Mucosa of descending colon (tissue), 3 donors: ENCODE measurements at regions not wholly inside any gene's neighbourhood (a gene's known extent, or its start where the extent isn't known, plus 50 kb on each side); places are given as distances from the start of the nearest gene placed in this dataset.

Source experiments
- ATAC-seq: fragments of 200-7000 bp; cut with Tn5 transposase; one replicate; pipeline ENCODE4 v1.9.1; 2020; ENCODE audit warnings: mild to moderate bottlenecking, moderate library complexity
- DNase-seq, 3 donors: peaks; one replicate each; pipeline ENCODE4 v3.0.0-alpha.2; 2020
- H3K36me3 ChIP-seq: fragments of 200-600 bp; one replicate; pipeline ENCODE4 v1.8.0; 2021; ENCODE audit warnings: low read depth, mild to moderate bottlenecking
- H3K4me1 ChIP-seq: fragments of 200-600 bp; one replicate; pipeline ENCODE4 v1.8.0; 2021; ENCODE audit warnings: low read depth, mild to moderate bottlenecking
- H3K4me3 ChIP-seq: fragments of 200-600 bp; one replicate; pipeline ENCODE4 v1.8.0; 2021; ENCODE audit warnings: mild to moderate bottlenecking
- H3K9me3 ChIP-seq: fragments of 200-600 bp; one replicate; pipeline ENCODE4 v1.8.0; 2021; ENCODE audit warnings: mild to moderate bottlenecking
- CTCF ChIP-seq: fragments of 200-600 bp; IDR thresholded peaks from one replicate; pipeline ENCODE4 v1.8.0; 2022; ENCODE audit warnings: antibody characterized with exemption, mild to moderate bottlenecking
- intact Hi-C, 2 donors: fragments of 100-400 bp; cut with DNase I in 1 of 2; cut with micrococcal nuclease in 1 of 2; formaldehyde crosslinking; loops; one replicate each; pipeline versions ENCODE4 v1.11.0 to v1.11.1; 2022; cut with DNase I, micrococcal nuclease
- donor health status: DM: no; HTN: no; CAD: no; lungs with moderate emphysema.
- donor health status: DM: no; HTN: no; CAD: no.
- donor health status: DM: no; HTN: yes; CAD: no.

DNA sequence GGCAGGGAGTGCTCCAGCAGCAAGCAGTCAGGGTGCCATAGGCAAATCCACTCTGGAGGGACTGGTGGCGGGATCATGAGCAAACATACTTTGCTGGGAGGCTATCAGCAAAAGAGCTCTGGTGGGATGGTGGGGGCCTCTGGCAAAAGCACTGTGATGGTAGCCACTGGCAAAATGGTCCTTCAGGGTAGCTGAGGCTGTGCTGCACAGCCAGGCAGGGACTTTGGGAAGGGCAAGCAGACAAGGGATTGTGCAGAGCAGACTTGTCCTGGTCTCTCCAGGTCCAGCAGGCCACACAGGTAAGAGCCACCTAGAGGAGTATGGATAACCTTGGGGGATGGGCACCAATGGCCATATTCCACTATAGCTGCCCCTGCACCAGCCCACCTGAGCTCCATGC, 129.4 kb upstream of the OTOS start:
- no peak for DNase-seq
- no peak for TF ChIP-seq CTCF
- intact Hi-C loops, result no loop called here

GRCh38 chr2:240271716-240272341, 131.4 kb upstream of the OTOS start:
- DNase-seq (no peak), ATAC-seq (no peak)
- intact Hi-C loops, result no loop called here
- Histone ChIP-seq H3K9me3 (peaks cover 10% of the 10 kb centered on the region), H3K36me3 (no peaks in the 10 kb centered on the region), H3K4me3 (no peak overlapping the region), H3K4me1 (no peaks in the 10 kb centered on the region)
- no peak for TF ChIP-seq CTCF

More for the DNA sequence above, 129.4 kb upstream of the OTOS start:
- Histone ChIP-seq H3K4me1 (no peaks in the 10 kb centered on the region), H3K4me3 (no peak overlapping the region), H3K36me3 (no peaks in the 10 kb centered on the region), H3K9me3 (peaks cover 10% of the 10 kb centered on the region)
- ATAC-seq, result no peak

GRCh38 chr2:240275386-240275785, 134.9 kb upstream of the OTOS start:
- Histone ChIP-seq H3K36me3 (no peaks in the 10 kb centered on the region), H3K9me3 (peaks cover 10% of the 10 kb centered on the region), H3K4me3 (no peak overlapping the region), H3K4me1 (no peaks in the 10 kb centered on the region)
- no peak for ATAC-seq
- intact Hi-C loops, result no loop called here
- no peak for TF ChIP-seq CTCF
- DNase-seq, result no peak

DNA sequence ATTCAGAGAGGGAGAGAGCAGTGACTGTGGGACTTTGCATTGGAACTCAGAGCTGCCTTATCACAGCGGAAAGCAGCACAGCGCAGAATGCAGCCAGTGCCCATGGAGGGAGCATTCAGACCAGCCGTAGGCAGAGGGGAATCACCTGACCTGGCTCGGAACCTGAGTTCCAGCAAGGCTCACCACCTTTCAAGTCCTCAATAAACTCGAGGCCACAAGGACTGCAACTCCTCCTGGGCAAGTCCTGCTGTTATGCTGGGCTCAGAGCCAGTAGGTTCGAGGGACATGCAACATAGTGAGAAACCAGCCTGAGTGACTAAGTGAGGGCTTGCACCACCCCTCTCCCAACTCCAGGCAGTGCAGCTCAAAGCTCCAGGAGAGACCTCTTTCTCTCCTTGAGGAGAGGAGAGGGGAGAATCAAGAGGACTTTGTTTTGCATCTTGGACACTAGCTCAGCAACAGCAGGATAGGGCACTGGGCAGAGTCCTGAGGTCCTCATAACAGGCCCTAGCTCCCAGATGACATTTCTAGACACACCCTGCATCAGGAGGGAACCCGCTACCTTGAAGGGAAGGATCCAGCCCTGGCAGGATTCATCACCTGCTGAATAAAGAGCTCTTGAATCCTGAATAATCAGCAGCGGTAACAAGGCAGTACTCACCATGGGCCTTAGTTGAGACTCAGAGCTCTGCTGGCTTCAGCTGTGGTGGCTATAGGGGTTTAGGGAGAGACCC, 136.8 kb upstream of the OTOS start:
- no peak overlapping the region for H3K4me3 ChIP-seq
- H3K9me3 ChIP-seq, result peaks cover 1% of the 10 kb centered on the region
- DNase-seq (no peak), ATAC-seq (peak; percentile 29)
- no peaks in the 10 kb centered on the region for H3K4me1 ChIP-seq
- H3K36me3 ChIP-seq, result no peaks in the 10 kb centered on the region
- intact Hi-C loops, result no loop called here
- no peak for TF ChIP-seq CTCF

- ATAC-seq (no peak), DNase-seq (no peak)
- no peak overlapping the region for H3K4me3 ChIP-seq
- H3K36me3 ChIP-seq, result no peaks in the 10 kb centered on the region
- no peaks in the 10 kb centered on the region for H3K9me3 ChIP-seq
- TF ChIP-seq CTCF, result no peak
- intact Hi-C loops, result no loop called here
- no peaks in the 10 kb centered on the region for H3K4me1 ChIP-seq
Observed at GRCh38 chr2:240277807-240278522, 137.5 kb upstream of the OTOS start.
